IMR-90 (cell line): ENCODE measurements at regions not wholly inside any gene's neighbourhood (a gene's known extent, or its start where the extent isn't known, plus 50 kb on each side); places are given as distances from the start of the nearest gene placed in this dataset.

ENCODE experiments used
- BHLHE40 ChIP-seq: fragments of 150-350 bp; IDR thresholded peaks from 2 replicates; pipeline ENCODE4 v1.6.1; 2016; ENCODE audit warnings: mild to moderate bottlenecking, low read depth, low read length
- CEBPB ChIP-seq: IDR thresholded peaks from 2 replicates; pipeline ENCODE4 v1.6.1; 2012; ENCODE audit warnings: low read depth, low read length, improper control_type of control experiment
- MXI1 ChIP-seq: IDR thresholded peaks from 2 replicates; pipeline ENCODE4 v1.6.1; 2012; ENCODE audit warnings: low read depth, mild to moderate bottlenecking, low read length, moderate library complexity, borderline replicate concordance
- POLR2A ChIP-seq: IDR thresholded peaks from 2 replicates; pipeline ENCODE4 v1.6.1; 2012; ENCODE audit warnings: mild to moderate bottlenecking, low read depth, low read length
- RAD21 ChIP-seq: IDR thresholded peaks from 2 replicates; pipeline ENCODE4 v1.6.1; 2012; ENCODE audit warnings: low read length, improper control_type of control experiment
- SMC3 ChIP-seq: fragments of 150-350 bp; IDR thresholded peaks from 2 replicates; pipeline ENCODE4 v1.6.1; 2016; ENCODE audit warnings: low read depth, mild to moderate bottlenecking, antibody characterized with exemption, low read length, moderate library complexity
- TF ChIP-seq, protein P1 (sequence below): conservative IDR thresholded peaks from 2 replicates; pipeline ENCODE4 v1.5.1; 2012; ENCODE audit warnings: mild to moderate bottlenecking, low read depth, low read length, improper control_type of control experiment

DNA sequence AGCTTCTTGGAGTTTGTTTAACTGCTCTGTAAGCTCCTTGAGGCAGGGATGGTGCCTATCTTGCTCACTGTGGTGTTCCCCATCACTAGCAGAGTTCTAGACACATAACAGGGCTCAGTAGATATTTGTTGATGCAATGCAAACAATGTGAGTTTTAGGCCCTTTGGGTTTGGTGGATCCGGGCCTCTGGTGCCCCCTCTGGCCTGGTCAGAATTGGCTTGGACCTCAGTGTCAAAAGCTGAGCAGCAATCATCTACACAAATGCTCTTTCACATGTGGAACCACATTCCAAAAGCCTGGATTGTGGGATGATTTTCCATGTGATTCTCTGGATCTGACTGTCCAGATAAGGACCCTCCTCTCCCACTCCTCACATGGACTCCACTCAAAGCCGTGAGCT lies 53.4 kb upstream of the BCAR3 start:
- TF ChIP-seq, protein P1, sequence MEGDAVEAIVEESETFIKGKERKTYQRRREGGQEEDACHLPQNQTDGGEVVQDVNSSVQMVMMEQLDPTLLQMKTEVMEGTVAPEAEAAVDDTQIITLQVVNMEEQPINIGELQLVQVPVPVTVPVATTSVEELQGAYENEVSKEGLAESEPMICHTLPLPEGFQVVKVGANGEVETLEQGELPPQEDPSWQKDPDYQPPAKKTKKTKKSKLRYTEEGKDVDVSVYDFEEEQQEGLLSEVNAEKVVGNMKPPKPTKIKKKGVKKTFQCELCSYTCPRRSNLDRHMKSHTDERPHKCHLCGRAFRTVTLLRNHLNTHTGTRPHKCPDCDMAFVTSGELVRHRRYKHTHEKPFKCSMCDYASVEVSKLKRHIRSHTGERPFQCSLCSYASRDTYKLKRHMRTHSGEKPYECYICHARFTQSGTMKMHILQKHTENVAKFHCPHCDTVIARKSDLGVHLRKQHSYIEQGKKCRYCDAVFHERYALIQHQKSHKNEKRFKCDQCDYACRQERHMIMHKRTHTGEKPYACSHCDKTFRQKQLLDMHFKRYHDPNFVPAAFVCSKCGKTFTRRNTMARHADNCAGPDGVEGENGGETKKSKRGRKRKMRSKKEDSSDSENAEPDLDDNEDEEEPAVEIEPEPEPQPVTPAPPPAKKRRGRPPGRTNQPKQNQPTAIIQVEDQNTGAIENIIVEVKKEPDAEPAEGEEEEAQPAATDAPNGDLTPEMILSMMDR: peak; percentile 40
- TF ChIP-seq CEBPB: no peak
- no peak for TF ChIP-seq BHLHE40
- no peak for TF ChIP-seq POLR2A
- TF ChIP-seq MXI1: no peak
- TF ChIP-seq RAD21: peak; percentile 32
- no peak for TF ChIP-seq SMC3
